IMR-90 (cell line): ENCODE measurements at regions not wholly inside any gene's neighbourhood (a gene's known extent, or its start where the extent isn't known, plus 50 kb on each side); places are given as distances from the start of the nearest gene placed in this dataset.

Experiments
- ATAC-seq: fragments of 200-7000 bp; cut with Tn5 transposase; 2 replicates; pipeline ENCODE4 v1.9.1; 2020; ENCODE audit warnings: low read depth, mild to moderate bottlenecking, moderate library complexity
- BruUV-seq: library from RNA; stranded (reverse); fragments of 400-500 nt; replicated peaks from 2 replicates; lab custom pipeline; 2021; lab: Mats Ljungman, UMichigan
- CTCF ChIA-PET: fragments of 300-600 bp; formaldehyde crosslinking; extraction: SDS; loops from one replicate; lab custom pipeline; 2021; ENCODE audit warnings: antibody characterized with exemption; lab: Yijun Ruan, JAX
- POLR2A ChIA-PET: fragments of 300-600 bp; sonication (Branson Sonifier 250); formaldehyde crosslinking; loops from one replicate; lab custom pipeline; 2022; ENCODE audit warnings: antibody characterized with exemption; ENCODE audit not compliant: unreplicated experiment; lab: Charles Lee
- DNase-seq: peaks from one replicate; pipeline ENCODE4 v3.0.0; 2013
- H2AFZ ChIP-seq: replicated peaks from 2 replicates; pipeline ENCODE3; 2013; ENCODE audit warnings: low read length, mild to moderate bottlenecking; ENCODE audit not compliant: poor library complexity
- H2AK5ac ChIP-seq: 2 replicates; pipeline ENCODE4 v1.6.1; 2013; ENCODE audit warnings: low read depth, low read length, inconsistent platforms
- H2AK9ac ChIP-seq: replicated peaks from 2 replicates; pipeline ENCODE3; 2013; ENCODE audit warnings: mild to moderate bottlenecking, low read depth, low read length, moderate library complexity; ENCODE audit not compliant: poor library complexity
- H2BK120ac ChIP-seq: 2 replicates; pipeline ENCODE4 v1.6.1; 2013; ENCODE audit warnings: low read depth, low read length, inconsistent platforms
- H2BK15ac ChIP-seq: 3 replicates; pipeline ENCODE4 v1.6.1; 2013; ENCODE audit warnings: low read depth, low read length, inconsistent platforms
- H2BK20ac ChIP-seq: 2 replicates; pipeline ENCODE4 v1.6.1; 2013; ENCODE audit warnings: low read depth, mild to moderate bottlenecking, inconsistent platforms, low read length, moderate library complexity
- H2BK5ac ChIP-seq: 2 replicates; pipeline ENCODE4 v1.6.1; 2013; ENCODE audit warnings: mild to moderate bottlenecking, low read depth, low read length, inconsistent platforms; ENCODE audit not compliant: poor library complexity, severe bottlenecking
- H3K14ac ChIP-seq: replicated peaks from 2 replicates; pipeline ENCODE4 v1.6.1; 2013; ENCODE audit warnings: low read depth, low read length, inconsistent platforms
- H3K18ac ChIP-seq: 2 replicates; pipeline ENCODE4 v1.6.1; 2013; ENCODE audit warnings: low read depth, low read length, control low read depth
- H3K23ac ChIP-seq: 2 replicates; pipeline ENCODE4 v1.6.1; 2013; ENCODE audit warnings: low read depth, low read length, inconsistent platforms
- H3K27ac ChIP-seq: 2 replicates; pipeline ENCODE4 v1.5.1; 2013; ENCODE audit warnings: mild to moderate bottlenecking, control low read depth, low read length; ENCODE audit not compliant: insufficient read depth
- H3K27me3 ChIP-seq: 2 replicates; pipeline ENCODE4 v1.6.1; 2013; ENCODE audit warnings: low read length; ENCODE audit not compliant: control insufficient read depth, insufficient read depth
- H3K36me3 ChIP-seq: 2 replicates; pipeline ENCODE4 v1.6.1; 2013; ENCODE audit warnings: low read length, mixed read lengths; ENCODE audit not compliant: control insufficient read depth, insufficient read depth
- H3K4ac ChIP-seq: 2 replicates; pipeline ENCODE4 v1.6.1; 2013; ENCODE audit warnings: low read depth, low read length, inconsistent platforms
- H3K4me1 ChIP-seq: 2 replicates; pipeline ENCODE4 v1.6.1; 2013; ENCODE audit warnings: low read length, mixed read lengths; ENCODE audit not compliant: control insufficient read depth, insufficient read depth
- H3K4me2 ChIP-seq: 2 replicates; pipeline ENCODE4 v1.6.1; 2013; ENCODE audit warnings: low read depth, mild to moderate bottlenecking, control low read depth, low read length, moderate library complexity
- H3K4me3 ChIP-seq: 2 replicates; pipeline ENCODE4 v1.5.1; 2013; ENCODE audit warnings: low read depth, mild to moderate bottlenecking, control low read depth, low read length, moderate library complexity; ENCODE audit not compliant: insufficient read depth
- H3K56ac ChIP-seq: 2 replicates; pipeline ENCODE4 v1.6.1; 2013; ENCODE audit warnings: low read length, inconsistent platforms; ENCODE audit not compliant: insufficient read depth; ENCODE audit errors: extremely low read depth
- H3K79me1 ChIP-seq, 2 experiments: 2 replicates each; pipeline ENCODE4 v1.6.1; 2013; ENCODE audit warnings: low read length in 2 of 2, inconsistent platforms in 1 of 2, low read depth in 1 of 2
- H3K9ac ChIP-seq: 2 replicates; pipeline ENCODE4 v1.6.1; 2013; ENCODE audit warnings: low read depth, low read length, control low read depth
- H3K9me1 ChIP-seq: 2 replicates; pipeline ENCODE4 v1.6.1; 2013; ENCODE audit warnings: low read length, inconsistent platforms; ENCODE audit not compliant: insufficient read depth
- H3K9me3 ChIP-seq: 2 replicates; pipeline ENCODE4 v1.6.1; 2013; ENCODE audit warnings: low read length; ENCODE audit not compliant: control insufficient read depth, insufficient read depth
- H4K20me1 ChIP-seq: 2 replicates; pipeline ENCODE4 v1.6.1; 2013; ENCODE audit warnings: low read length, inconsistent platforms; ENCODE audit not compliant: insufficient read depth
- H4K5ac ChIP-seq: 2 replicates; pipeline ENCODE4 v1.6.1; 2013; ENCODE audit warnings: mild to moderate bottlenecking, low read depth, low read length, control low read depth
- H4K8ac ChIP-seq, 2 experiments: 2 replicates each; pipeline ENCODE4 v1.6.1; 2013; ENCODE audit warnings: low read depth in 2 of 2, low read length in 2 of 2, control low read depth in 1 of 2, inconsistent platforms in 1 of 2
- H4K91ac ChIP-seq: 2 replicates; pipeline ENCODE4 v1.6.1; 2013; ENCODE audit warnings: low read depth, low read length, inconsistent platforms; ENCODE audit not compliant: insufficient read depth
- BHLHE40 ChIP-seq: fragments of 150-350 bp; IDR thresholded peaks from 2 replicates; pipeline ENCODE4 v1.6.1; 2016; ENCODE audit warnings: mild to moderate bottlenecking, low read depth, low read length
- CEBPB ChIP-seq: IDR thresholded peaks from 2 replicates; pipeline ENCODE4 v1.6.1; 2012; ENCODE audit warnings: low read depth, low read length, improper control_type of control experiment
- CHD1 ChIP-seq: IDR thresholded peaks from 2 replicates; pipeline ENCODE4 v1.6.1; 2012; ENCODE audit warnings: low read depth, low read length, improper control_type of control experiment
- FOS ChIP-seq: fragments of 150-350 bp; IDR thresholded peaks from 2 replicates; pipeline ENCODE4 v1.6.1; 2016; ENCODE audit warnings: low read depth, low read length
- MAZ ChIP-seq: IDR thresholded peaks from 2 replicates; pipeline ENCODE4 v1.6.1; 2012; ENCODE audit warnings: low read depth, mild to moderate bottlenecking, low read length, improper control_type of control experiment, moderate library complexity, borderline replicate concordance
- MXI1 ChIP-seq: IDR thresholded peaks from 2 replicates; pipeline ENCODE4 v1.6.1; 2012; ENCODE audit warnings: low read depth, mild to moderate bottlenecking, low read length, moderate library complexity, borderline replicate concordance
- NFE2L2 ChIP-seq: fragments of 150-350 bp; IDR thresholded peaks from 2 replicates; pipeline ENCODE4 v1.6.1; 2016; ENCODE audit warnings: low read depth, mild to moderate bottlenecking, low read length
- POLR2A ChIP-seq: IDR thresholded peaks from 2 replicates; pipeline ENCODE4 v1.6.1; 2012; ENCODE audit warnings: mild to moderate bottlenecking, low read depth, low read length
- RAD21 ChIP-seq: IDR thresholded peaks from 2 replicates; pipeline ENCODE4 v1.6.1; 2012; ENCODE audit warnings: low read length, improper control_type of control experiment
- RCOR1 ChIP-seq: IDR thresholded peaks from 2 replicates; pipeline ENCODE4 v1.6.1; 2012; ENCODE audit warnings: mild to moderate bottlenecking, low read length, improper control_type of control experiment; ENCODE audit not compliant: insufficient replicate concordance
- RFX5 ChIP-seq: IDR thresholded peaks from 2 replicates; pipeline ENCODE4 v1.8.0; 2012; ENCODE audit warnings: low read depth, mild to moderate bottlenecking, low read length, moderate library complexity
- SMC3 ChIP-seq: fragments of 150-350 bp; IDR thresholded peaks from 2 replicates; pipeline ENCODE4 v1.6.1; 2016; ENCODE audit warnings: low read depth, mild to moderate bottlenecking, antibody characterized with exemption, low read length, moderate library complexity
- WGBS, 2 experiments: methylation state at CpG; one replicate each; pipeline versions ENCODE4 v1.1.5 to v1.1.7; 2013; ENCODE audit warnings: missing lambda C conversion rate in 2 of 2; ENCODE audit not compliant: insufficient read length in 1 of 2; ENCODE audit errors: extremely low coverage in 2 of 2; 5-methylcytosine and 5-hydroxymethylcytosine counted together
- dilution Hi-C: fragments of 300-500 bp; cut with HindIII; formaldehyde crosslinking; loops from one replicate; pipeline ENCODE4 v1.14.3; 2018; ENCODE audit warnings: low sequenced_read_pairs; ENCODE audit not compliant: unreplicated experiment
- in situ Hi-C: fragments of 300-500 bp; cut with MboI; formaldehyde crosslinking; loops from 3 replicates; pipeline ENCODE4 v1.14.3; 2019; ENCODE audit warnings: low sequenced_read_pairs, inconsistent platforms, mixed read lengths
- intact Hi-C: fragments of 100-400 bp; cut with micrococcal nuclease; formaldehyde crosslinking; loops from 2 replicates; pipeline ENCODE4 v1.10.0; 2022
- TF ChIP-seq, protein P1 (sequence below): fragments of 150-350 bp; IDR thresholded peaks from 2 replicates; pipeline ENCODE4 v1.6.1; 2017; ENCODE audit warnings: mild to moderate bottlenecking, antibody characterized with exemption, low read length, low read depth
- TF ChIP-seq, protein P2 (sequence below): fragments of 150-350 bp; IDR thresholded peaks from 2 replicates; pipeline ENCODE4 v1.6.1; 2016; ENCODE audit warnings: low read depth, mild to moderate bottlenecking, low read length, moderate library complexity, borderline replicate concordance
- TF ChIP-seq, protein P3 (sequence below): conservative IDR thresholded peaks from 2 replicates; pipeline ENCODE4 v1.5.1; 2012; ENCODE audit warnings: mild to moderate bottlenecking, low read depth, low read length, improper control_type of control experiment

DNA sequence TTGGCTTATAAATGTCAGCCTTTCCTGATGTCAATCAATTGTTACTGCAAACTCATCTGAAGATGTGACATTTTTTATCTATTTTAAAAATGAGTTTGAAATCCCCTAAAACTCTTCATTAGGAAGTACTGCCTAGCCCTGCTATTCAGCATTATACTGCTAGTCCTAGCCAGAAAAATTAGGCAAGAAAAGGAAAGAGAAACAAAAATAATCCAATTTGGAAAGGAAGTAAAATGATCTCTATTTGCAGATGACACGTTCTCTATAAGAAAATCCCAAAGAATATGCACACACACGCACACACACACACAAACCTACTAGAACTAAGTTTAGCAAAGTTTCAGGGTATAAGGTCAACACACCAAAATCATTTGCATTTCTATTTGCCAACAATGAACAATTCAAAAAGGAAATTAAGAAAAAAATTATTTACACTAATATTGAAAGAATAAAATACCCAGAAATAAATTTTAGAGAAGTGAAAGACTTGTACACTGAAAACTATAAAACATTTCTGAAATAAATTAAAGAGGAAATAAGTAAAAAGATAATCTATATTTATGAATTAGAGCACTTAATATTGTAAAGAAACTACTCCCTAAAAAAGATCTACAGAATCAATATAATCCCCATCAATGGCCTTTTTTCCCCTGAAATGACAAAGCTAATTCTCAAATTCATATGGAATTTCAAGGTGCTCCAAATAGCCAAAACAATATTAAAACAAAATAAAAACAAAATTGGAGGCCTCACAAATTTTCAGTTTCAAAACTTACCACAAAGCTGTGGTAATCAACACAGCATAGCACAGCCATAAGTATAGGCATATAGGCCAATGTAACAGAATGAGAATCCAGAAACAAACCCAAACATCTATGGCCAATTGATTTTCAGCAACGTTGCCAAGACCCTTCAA is 433.7 kb upstream of the TRIB2 start:
- H2BK120ac ChIP-seq, result no peak overlapping the region
- no peak overlapping the region for H2AK5ac ChIP-seq
- H4K5ac ChIP-seq, result no peak overlapping the region
- no peak overlapping the region for H3K27ac ChIP-seq
- BruUV-seq, result no TSS peak
- no peak overlapping the region for H3K4me3 ChIP-seq
- H3K14ac ChIP-seq, result no peak overlapping the region
- no peaks in the 10 kb centered on the region for H4K20me1 ChIP-seq
- H4K8ac ChIP-seq, result no peak overlapping the region
- no CpG with 5 or more reads among the region's 3 CpGs for WGBS, 2 experiments
- dilution Hi-C loops, result no loop called here
- H2BK15ac ChIP-seq, result no peak overlapping the region
- ATAC-seq (no peak), DNase-seq (no peak)
- H2BK20ac ChIP-seq, result no peak overlapping the region
- no peak overlapping the region for H3K23ac ChIP-seq
- no peak overlapping the region for H3K56ac ChIP-seq
- intact Hi-C loops, result no loop called here
- in situ Hi-C loops, result no loop called here
- CTCF ChIA-PET, result no interaction called here
- H3K9ac ChIP-seq, result no peak overlapping the region
- H3K27me3 ChIP-seq, result no peaks in the 10 kb centered on the region
- no peak overlapping the region for H4K91ac ChIP-seq
- no peaks in the 10 kb centered on the region; the same call in 1 of the 2 replicates for H3K4me1 ChIP-seq
- no peaks in the 10 kb centered on the region for H3K9me1 ChIP-seq
- H3K4me2 ChIP-seq, result no peak overlapping the region
- H2BK5ac ChIP-seq, result no peak overlapping the region
- no peak overlapping the region for H3K18ac ChIP-seq
- no peaks in the 10 kb centered on the region for H3K9me3 ChIP-seq
- H3K79me1 ChIP-seq, result no peaks in the 10 kb centered on the region
- POLR2A ChIA-PET, result no interaction called here
- no peak overlapping the region for H2AFZ ChIP-seq
- no peak overlapping the region for H3K4ac ChIP-seq
- no peaks in the 10 kb centered on the region for H3K36me3 ChIP-seq
- no peak overlapping the region for H2AK9ac ChIP-seq
- TF ChIP-seq, protein P1, sequence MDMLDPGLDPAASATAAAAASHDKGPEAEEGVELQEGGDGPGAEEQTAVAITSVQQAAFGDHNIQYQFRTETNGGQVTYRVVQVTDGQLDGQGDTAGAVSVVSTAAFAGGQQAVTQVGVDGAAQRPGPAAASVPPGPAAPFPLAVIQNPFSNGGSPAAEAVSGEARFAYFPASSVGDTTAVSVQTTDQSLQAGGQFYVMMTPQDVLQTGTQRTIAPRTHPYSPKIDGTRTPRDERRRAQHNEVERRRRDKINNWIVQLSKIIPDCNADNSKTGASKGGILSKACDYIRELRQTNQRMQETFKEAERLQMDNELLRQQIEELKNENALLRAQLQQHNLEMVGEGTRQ, result no peak
- TF ChIP-seq MXI1 (no peak), FOS (no peak), RFX5 (no peak), CHD1 (no peak), CEBPB (no peak), SMC3 (no peak), NFE2L2 (no peak), RCOR1 (no peak), POLR2A (no peak), BHLHE40 (no peak), RAD21 (no peak), MAZ (no peak)
- TF ChIP-seq, protein P2, sequence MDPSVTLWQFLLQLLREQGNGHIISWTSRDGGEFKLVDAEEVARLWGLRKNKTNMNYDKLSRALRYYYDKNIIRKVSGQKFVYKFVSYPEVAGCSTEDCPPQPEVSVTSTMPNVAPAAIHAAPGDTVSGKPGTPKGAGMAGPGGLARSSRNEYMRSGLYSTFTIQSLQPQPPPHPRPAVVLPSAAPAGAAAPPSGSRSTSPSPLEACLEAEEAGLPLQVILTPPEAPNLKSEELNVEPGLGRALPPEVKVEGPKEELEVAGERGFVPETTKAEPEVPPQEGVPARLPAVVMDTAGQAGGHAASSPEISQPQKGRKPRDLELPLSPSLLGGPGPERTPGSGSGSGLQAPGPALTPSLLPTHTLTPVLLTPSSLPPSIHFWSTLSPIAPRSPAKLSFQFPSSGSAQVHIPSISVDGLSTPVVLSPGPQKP, result no peak
- TF ChIP-seq, protein P3, sequence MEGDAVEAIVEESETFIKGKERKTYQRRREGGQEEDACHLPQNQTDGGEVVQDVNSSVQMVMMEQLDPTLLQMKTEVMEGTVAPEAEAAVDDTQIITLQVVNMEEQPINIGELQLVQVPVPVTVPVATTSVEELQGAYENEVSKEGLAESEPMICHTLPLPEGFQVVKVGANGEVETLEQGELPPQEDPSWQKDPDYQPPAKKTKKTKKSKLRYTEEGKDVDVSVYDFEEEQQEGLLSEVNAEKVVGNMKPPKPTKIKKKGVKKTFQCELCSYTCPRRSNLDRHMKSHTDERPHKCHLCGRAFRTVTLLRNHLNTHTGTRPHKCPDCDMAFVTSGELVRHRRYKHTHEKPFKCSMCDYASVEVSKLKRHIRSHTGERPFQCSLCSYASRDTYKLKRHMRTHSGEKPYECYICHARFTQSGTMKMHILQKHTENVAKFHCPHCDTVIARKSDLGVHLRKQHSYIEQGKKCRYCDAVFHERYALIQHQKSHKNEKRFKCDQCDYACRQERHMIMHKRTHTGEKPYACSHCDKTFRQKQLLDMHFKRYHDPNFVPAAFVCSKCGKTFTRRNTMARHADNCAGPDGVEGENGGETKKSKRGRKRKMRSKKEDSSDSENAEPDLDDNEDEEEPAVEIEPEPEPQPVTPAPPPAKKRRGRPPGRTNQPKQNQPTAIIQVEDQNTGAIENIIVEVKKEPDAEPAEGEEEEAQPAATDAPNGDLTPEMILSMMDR, result no peak
